HG03103 (cell line): ENCODE measurements at regions not wholly inside any gene's neighbourhood (a gene's known extent, or its start where the extent isn't known, plus 50 kb on each side); places are given as distances from the start of the nearest gene placed in this dataset.
"Not testable (repeated sequence)": the region's sequence is repeated elsewhere in the genome, so short reads cannot be mapped to it uniquely, and the experiment has no call there.

Experiments used
- ATAC-seq: cut with Tn5 transposase; IDR thresholded peaks from one replicate; pipeline ENCODE4 v1.9.1; 2021; ENCODE audit warnings: low read depth; ENCODE audit not compliant: unreplicated experiment

DNA sequence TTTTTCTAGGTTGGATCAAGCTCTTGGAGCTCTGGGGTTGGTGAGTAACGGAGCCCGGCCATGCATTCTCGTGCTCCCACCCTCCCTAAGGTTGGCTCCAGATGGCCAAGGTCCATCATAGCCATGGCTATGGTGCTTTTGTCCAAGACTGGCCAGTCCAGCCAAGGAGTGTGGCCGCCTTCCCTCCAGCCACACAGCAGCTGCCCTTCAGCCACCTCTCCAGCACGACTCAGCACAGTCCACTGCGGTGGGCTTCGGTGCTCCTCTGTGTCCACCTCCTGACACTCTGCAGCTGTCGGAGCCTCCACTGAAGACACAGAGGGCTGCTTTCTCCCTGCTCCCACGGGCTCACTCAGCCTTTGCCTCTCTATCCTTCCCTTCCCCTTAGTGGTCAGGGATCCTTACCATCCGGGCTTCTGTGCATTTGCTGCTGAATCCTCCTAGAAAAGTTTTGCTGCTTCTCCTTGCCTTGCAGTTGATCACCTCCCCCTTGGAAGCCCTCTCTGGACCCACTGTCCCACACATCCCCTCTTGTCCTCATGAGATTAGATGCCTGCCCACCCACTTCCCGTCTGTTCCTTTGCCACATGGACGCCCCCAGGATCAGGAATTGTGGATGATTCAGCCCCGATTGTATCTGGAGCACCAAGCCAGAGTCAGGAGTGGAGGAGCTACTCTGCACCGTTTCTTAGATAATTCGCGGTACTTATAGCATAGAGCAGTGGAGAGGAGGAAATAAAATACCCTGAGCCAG lies 177.1 kb upstream of the COPS8 start:
- no peak for ATAC-seq

DNA sequence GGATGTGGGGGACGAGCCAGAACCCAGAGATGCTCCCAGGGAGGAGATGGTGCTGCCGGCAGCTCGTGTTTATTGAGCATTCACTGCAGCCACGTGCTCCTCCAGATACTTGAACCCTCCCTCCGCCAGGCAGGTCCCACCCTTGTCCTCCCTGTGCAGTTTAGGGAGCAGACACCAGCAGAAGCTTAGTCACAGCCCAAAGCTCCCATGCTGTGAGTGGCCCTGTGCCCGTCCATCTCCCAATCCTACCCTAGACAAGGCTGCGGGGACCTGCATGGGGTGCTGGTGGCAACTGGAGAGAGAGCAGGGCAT lies 176.5 kb upstream of the COPS8 start:
- no peak for ATAC-seq

DNA sequence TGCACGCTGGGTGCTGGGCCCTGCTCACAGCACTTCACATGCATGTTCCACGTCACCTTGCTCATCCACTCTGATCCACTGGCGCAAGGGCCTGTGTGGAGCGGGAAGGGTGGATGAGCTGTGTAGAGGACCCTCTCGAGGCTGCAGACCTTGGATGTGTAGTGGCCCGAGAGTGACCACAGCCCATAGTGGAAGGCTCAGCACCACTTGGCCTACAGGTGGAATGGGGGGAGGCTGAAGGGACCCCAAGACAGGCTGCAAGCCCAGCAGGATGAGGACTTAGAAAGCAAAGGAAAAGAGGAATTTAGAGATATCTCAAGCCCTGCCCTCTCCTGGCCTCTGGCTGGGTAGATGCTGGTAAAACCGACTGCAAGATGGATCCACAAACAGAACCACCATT lies 175.9 kb upstream of the COPS8 start:
- ATAC-seq: no peak

DNA sequence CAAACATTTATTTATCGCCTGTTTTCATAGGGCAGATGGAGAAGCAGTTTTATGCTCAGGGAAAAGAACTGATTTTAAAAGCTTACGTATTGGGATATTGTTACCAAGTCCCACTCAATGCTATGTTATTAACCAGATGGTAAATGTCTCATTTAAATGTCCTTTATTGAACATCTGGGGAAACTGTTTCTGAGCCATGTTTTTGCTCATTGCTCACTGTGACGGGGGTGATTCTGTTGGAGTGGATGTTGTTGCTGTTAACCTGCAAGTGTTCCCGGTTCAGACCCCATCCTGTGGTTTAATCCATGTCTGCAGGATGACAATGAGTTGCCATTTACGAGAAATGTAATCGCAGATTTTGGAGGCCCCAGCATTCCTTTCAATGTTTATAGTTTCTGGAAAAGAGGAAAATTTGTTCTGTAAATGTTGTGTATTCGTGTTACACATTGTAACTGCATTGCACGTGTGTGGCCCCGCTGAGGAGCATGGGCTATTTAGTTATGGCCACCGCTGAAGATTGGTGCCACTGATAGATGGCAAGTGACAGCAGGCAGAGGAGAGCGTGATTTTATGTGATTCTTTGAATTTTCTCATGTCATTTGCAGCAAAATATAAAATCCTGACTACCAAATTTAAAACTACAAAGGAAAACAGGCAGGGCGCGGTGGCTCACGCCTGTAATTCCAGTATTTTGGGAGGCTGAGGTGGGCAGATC lies 174.8 kb upstream of the COPS8 start:
- no peak for ATAC-seq

DNA sequence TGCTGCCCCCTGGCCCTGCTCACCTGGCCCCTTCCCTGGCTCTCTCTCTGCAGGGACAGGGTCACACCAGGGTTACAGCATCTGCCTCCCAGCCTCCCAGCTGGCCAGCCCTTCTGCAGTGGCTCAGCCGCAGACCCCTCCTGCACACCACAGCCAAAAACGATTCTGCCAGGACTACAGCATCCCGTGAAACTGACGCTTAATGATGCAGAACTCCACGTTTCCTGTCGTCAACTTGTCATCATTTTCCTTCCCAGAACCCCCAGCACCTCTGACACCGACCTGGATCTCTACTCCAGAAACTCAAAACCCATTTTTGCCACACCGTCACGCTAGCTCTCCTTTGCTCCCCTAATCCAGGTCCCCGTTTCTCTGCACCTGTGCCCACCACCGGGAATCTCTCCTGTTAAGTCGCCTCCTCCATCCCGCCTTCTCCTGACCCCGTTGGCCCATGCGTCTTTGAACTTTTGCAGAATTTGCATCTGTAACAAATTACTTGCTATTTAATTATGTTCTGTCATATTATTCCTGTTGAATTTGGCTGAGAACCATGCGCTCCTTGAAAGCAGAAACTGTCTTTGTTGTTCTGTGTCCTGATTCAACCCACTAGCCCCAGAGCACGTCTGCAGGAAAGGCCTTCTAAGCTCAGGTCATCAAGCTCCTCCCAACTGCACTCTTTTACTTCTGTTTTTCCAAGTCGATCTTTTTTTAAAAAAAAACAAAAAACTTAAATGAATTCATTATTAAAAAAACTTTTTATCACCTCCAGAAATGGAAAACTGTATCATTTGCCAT lies 173.2 kb upstream of the COPS8 start:
- no peak for ATAC-seq

DNA sequence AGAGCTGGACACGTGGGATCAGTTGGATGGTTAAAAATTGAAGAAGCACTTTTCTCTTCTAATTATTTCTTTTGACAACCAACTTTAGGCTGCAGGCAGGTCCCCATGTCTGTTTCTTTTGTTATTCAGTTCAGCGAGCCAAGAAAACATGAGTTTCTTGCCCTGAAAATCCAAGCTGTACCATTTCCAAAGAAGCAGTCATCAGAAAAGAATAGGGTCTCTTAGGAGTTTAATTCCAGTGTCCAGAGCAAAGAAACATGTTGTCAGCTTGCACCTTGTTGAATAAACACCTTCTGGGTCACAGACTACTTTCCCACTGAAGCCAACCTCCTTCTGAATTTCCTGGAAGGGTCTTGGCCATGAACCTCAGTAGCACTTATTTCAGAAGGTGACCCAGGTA lies 170.5 kb upstream of the COPS8 start:
- no peak for ATAC-seq

DNA sequence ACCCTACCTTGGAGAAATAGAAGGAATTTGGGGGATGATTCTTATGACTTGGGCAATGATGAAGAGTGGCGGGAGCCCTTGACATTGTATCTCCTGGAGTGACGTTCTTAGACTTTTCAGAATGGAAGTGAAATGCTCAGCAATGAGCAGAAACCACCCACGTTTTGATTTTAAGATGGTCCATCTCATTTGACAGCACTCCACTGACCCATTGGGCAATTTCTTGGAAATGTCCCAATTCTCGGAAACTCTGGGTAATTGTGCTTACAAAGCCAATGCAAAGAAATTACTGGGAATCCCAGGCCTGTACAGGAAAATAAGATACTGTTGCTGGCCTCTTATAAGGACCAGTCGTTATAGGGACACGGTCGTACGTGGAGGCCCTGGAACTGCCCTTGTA lies 170.0 kb upstream of the COPS8 start:
- no peak for ATAC-seq

DNA sequence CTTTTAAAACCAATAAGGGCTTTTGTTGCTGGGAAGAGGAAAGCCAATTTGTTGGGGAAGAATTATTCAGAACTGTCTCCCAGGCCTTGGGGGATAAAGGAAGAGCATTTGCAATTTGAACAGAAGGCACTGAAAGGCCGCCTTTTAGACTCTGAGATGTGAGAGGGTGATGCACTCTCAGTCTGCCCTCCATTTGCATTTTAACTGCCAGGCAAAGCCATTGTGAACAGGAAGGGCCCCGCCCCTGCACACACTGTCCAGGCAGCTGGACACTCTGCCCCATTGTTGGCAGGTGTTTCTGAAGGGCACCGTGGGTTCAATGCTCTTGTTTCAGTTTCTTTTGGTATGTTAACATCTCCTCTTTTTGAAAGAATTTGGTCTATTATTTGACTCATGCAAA lies 169.5 kb upstream of the COPS8 start:
- ATAC-seq: no peak

DNA sequence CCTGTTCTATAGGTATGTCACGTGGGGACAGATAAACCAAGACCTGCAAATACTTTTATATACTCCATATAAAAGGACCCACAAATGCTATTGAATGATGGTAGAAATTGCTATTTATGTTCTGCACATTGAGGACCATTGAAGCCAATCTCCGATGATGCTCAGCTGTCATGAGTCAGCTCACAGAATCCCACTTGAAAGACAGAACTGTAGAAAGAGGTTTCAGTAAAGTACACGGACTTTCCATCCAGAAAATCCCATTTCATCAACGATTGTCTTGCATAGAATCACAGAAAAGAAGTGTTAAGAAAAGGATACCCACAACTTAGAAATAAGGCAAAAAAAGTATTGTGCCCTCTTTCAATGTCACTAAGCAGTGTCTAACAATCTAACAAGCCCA lies 169.0 kb upstream of the COPS8 start:
- ATAC-seq: no peak

DNA sequence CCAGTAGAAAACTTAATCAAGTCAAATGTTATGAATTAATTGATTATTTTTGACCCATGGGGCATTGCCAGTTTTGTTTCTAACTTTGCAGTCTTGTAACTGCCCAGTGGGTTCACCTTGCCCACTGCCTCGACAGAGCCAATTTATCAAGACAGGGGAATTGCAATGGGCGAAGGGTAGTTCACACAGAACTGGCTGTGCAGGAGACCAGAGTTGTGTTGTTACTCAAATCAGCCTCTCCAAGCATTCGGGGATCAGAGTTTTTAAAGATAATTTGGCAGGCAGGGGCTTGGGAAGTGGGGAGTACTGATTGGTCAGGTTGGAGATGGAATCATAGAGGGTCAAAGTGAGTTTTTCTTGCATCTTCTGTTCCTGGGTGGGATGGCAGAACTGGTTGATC lies 168.5 kb upstream of the COPS8 start:
- no peak for ATAC-seq

DNA sequence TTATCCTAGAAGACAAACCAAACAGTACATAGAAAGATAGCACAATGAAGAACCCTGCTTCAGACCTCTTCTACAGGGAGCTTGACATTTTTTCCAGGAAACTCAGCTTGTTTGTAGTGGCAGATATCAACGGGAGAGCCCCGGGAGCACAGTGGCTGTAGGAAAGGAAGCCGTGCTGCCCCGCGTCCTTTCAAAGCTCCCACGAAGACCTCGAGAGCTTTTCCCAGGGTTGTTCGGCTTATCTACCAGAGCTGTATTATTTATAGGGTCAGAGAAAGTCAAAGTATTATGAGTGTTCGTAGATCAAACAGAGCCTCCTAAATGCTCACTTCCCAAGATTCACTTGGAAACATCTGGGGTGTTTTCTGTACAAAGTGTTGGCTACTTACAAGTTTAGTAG lies 167.1 kb upstream of the COPS8 start:
- no peak for ATAC-seq

DNA sequence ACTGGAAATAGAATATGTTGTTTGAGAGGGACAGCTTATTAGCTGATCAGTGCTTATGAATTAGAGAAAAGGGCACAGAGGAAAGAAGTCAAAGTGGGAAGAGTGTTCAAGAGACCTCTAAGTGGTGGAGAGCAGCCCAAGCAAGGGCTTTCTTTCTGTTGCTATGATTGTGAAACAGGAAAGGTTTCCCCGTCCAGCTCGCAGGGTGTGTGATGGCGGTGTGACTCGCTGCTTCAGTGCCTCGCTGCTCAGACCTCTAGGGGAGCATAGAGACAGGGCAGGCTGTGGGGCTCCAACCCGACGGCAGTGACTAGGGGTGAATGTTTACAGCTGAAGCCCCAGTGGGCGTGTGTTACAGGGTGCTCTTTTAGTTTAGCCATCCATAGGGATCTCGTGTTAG lies 166.5 kb upstream of the COPS8 start:
- ATAC-seq: no peak

DNA sequence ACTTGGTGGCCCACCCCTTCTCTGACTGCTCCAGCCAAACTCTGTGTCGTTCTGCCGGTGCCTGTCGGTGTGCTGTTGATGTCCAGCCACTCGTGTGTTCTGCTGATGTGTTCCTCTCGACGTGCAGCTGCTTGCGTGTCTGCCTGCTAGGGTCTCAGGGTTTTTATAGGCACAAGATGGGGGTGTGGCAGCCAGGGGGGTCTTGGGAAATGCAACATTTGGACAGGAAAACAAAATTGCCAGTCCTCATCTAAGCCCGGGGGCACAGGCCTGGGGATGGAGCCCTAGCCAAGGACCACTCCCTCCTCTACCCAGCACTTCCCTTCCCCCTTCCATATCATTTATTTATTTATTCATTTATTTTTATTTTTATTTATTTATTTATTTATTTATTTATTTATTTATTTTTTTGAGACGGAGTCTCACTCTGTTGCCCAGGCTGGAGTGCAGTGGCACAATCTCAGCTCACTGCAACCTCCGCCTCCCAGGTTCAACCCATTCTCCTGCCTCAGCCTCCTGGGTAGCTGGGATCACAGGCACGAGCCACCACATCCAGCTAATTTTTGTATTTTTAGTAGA lies 165.8 kb upstream of the COPS8 start:
- not testable (repeated sequence) for ATAC-seq

DNA sequence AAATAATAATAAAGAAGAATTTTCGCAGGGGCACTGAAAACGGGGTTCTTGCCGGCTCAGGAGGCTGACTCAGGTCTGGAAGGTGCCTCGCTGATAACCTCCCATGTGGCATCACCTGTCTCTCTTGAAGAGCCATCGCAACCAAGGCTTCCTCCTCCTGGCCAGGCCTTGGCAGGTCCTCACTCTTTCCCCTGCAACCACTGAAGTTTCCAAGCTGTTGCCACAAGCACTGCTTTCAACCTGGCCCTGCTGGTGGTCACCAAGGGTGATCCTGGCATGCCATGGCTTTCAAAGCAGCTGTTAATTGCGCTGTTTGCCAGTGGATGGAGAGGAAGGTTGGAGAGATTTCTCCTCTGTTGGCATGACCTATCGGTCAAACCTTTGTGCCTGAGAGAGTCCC lies 163.6 kb upstream of the COPS8 start:
- ATAC-seq: no peak

DNA sequence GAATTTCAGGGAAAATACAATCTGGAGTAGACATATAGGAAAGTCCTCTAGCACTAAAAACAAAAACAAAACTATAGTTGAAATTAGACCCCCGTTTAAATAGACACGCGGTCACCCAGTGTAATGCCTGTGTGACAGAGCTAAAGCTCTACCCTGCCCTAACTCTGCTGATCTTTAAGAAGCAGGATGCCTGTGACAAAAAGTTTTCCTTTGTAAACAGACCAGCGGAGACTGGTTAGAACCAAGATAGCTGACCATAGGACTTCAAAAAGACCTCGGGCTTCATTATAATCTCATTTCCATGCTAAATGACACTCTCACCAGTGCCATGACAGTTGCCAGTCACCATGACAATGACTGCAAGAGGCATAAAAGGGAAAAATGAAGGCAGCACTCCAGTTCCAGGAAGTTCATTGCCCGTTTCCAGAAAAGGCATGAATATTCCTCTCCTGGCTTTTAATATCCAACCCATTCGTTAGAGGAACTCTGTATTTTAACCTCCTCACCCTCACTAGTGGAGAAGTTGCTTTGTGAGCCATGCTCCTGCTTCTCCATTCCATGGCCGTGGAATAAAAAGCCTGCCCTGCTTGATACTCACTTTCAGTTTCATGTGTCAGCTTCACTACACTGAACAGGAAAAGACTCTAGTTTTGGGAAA lies 157.2 kb upstream of the COPS8 start:
- no peak for ATAC-seq

DNA sequence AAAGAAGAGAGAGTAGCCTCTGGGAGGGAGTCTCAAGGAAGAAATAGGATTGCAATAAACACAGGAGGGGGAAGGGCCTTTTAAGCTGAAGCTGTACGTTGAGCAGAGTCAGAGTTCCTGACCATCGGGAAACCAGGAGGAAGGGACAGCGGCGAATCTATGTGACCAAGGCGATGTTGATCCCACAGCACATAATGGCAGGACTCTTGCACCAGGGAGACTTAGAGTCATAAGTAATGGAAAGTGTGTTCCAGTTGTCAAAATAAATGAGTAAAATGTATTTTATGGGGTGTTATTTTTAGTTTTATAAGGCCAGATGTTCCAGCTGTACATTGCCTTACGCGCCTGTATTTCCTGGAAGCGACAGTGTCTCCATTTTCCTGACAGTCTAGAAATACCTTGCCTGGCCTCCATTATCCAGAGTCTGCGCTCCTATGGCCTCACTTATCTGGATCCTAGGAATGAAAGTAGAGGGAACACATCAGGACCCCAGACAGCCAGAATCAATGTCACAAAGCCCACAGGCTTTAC lies 152.8 kb upstream of the COPS8 start:
- ATAC-seq: no peak

DNA sequence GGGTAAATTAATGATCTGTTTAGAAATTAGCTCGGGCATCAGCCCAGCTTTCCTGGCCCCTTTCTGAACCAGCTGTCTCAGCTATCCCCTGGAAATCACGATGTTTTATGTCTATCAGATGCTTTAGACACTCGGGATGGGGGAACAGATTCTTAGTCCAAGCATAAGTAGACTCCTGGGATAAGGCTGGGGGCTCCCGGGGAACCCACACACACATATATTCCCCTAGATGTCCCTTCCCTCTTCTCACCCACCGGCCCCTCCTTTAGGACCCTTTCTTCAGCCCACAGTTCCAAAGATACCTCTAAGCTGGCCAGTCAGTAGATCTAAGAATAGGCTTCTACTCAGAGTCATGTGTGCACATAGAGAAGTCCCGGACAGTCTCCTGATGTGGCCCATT lies 151.5 kb upstream of the COPS8 start:
- no peak for ATAC-seq

DNA sequence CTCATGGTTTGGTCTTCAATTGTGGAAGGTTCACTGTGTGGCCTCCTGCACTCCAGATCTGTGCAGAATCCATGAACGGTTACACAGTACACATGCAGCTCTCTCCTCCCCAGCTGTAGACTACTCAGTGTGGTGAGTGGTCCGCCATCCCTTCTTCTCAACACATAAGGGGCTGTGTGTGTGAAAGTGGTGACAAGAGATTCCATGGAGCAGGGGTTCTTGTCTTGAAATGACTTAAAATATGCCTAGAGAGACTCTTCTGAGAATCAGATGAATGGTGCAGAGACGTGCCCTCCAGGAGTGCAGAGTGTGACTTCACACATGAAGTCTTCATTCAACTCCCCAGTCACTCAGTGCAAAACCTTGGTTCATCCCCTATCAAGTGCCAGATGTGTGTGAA lies 151.0 kb upstream of the COPS8 start:
- ATAC-seq: no peak

DNA sequence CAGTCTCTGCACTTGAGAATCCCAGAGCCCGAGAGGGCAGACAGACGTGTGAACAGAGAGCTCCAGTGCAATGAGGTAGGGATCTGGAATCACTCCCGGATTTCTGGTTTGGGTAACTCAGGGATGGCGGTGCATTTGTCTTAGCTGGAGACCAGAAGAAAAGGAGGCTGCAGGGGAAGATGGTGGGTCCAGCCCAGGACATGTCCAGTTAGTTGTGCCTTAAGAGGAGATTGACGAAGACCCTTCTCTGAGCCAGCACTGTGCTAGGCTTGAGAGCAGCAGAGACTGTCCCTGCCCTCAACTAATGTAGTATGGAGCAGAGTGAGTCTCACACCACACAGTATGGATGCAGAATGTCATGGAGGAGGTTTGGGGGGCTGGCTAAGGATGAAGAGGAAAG lies 150.6 kb upstream of the COPS8 start:
- no peak for ATAC-seq

DNA sequence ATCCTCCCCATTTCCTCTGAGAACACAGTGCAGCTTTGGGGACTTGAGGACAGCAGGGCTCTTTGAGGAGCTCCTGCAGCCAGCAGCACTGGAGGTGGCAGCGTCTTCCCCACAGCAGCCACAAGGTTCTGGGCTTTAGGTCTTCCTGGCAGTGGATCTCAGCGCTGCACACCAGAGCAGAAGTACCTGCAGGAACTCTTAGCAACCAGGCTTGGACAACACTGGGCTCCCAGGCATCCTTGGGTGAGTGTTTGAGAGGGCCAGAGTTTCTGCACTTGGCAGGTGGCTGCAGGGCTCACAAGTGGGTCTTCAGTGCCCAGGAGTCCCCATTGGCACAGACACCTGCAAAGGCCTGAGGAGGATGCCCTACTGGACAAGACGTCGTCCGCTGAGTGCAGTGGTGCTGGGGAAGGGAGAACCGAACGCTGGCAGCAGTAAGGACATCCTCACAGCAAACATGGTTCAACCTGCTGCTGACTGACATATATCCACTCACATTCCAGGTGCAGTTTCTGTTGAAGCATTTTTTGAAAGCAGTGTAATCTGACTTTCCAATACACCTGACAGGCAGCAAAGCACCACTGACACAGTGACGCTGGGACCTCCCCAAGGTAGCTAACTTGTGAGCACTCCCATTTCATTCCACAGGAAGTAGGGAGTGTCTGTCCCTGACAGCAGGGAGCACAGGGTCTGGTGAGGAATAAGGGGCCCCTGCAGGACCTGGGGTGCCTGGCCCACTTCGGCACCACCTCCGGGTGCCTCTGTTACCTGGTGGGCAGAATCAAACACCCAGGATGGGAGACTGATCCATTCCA lies 149.9 kb upstream of the COPS8 start:
- no peak for ATAC-seq
